ENCODE measurements at regions not wholly inside any gene's neighbourhood (a gene's known extent, or its start where the extent isn't known, plus 50 kb on each side); places are given as distances from the start of the nearest gene placed in this dataset.

- TF ChIP-seq EP300 (conservative IDR thresholded peaks at IDR 0.05; ENCODE audit: poor library complexity, severe bottlenecking) (peak; percentile 79), CTCF (IDR thresholded peaks at IDR 0.05; ENCODE audit: poor library complexity, severe bottlenecking) (no peak), TAF1 (IDR thresholded peaks at IDR 0.05; ENCODE audit: low read depth) (no peak), EZH2 (IDR thresholded peaks at IDR 0.05; ENCODE audit: borderline replicate concordance, insufficient read depth, low read length, poor library complexity, severe bottlenecking) (no peak)
These were observed 309.5 kb downstream of the TEX29 start for GRCh38 chr13:111629926-111630325.
